ENCODE measurements at regions not wholly inside any gene's neighbourhood (a gene's known extent, or its start where the extent isn't known, plus 50 kb on each side); places are given as distances from the start of the nearest gene placed in this dataset.
A peak's percentile ranks its signal among the peaks of the same experiment; 100 is the strongest.

DNA sequence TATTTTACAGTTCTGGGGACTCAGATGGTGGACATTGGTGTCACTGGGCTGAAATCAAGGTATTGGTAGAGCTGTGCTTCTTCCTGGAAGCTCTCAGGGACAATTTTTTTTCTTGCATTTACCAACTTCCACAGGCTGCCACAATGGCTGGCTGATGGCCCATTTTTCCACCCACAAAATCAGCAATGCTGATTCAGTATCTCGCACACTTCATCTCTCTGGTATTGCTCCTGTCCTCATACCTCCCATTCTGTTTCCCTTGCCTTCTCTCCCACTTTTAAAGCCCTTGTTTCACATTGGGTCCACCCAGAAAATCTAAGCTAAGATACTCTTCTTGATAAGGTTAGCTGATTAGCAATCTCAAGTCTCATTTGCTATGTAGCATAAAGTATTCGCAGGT lies 530.9 kb upstream of the POM121L12 start:
- DNase-seq (ENCODE audit: low read depth in 4 of 4, low spot score in 3 of 4), result no peak

DNA sequence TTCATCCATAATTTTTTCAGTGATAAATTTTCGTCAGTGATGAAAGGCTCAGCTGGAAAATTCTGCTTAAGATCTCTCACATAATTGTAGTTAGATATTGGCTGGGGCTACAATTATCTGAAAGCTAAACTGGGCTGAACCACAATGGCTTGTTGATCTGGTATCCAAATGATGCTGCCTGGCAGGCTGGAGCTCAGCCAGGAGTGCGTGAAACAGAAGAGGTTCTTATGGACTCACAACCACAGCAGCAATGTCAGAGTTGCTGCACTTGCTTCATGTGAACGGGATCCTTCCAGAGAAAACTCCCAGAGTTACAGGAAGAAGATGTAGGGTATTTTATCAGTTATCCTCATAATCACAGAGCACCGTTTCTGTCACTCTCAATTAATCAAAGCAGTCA lies 533.2 kb upstream of the POM121L12 start:
- DNase-seq (ENCODE audit: low read depth in 4 of 4, low spot score in 3 of 4), result no peak

DNA sequence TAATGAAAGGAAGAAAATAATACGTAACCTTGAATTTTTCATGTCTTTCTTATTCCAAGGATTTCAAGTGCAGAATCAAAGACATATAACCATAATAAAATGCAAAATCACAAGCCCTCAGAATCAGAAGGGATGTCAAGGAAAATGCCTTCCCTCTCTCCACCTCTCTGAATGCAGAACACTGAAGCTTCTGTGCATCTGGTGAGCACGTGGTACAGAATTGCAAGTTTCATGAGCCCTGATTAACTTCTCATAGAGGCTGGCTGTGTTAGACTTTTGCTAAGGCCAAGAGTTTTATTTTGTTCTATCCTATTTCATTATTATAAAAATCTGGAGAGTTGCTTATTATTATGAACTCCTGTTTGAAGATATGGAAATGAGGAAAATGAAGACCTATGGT lies 533.7 kb upstream of the POM121L12 start:
- DNase-seq (ENCODE audit: low read depth in 4 of 4, low spot score in 3 of 4), result no peak

DNA sequence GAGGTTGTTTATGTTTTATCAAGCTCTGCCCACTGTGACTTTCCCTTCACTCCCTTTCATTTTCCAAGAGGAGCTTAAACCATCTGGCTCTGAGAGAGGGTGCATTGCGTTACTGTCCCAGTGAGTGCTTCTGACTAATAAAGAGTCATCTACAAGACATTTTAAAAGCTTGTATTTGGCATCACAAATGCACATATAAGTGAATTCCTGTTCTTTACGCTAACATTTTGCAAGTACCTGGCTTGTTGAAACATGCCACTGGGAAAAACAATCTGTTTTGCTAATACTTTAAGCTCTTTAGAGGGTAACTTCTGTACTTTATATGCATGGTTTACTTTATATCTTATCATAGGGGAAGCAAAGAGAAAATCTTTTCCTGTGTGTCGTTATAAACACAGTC lies 534.6 kb upstream of the POM121L12 start:
- no peak for DNase-seq (ENCODE audit: low read depth in 4 of 4, low spot score in 3 of 4)

DNA sequence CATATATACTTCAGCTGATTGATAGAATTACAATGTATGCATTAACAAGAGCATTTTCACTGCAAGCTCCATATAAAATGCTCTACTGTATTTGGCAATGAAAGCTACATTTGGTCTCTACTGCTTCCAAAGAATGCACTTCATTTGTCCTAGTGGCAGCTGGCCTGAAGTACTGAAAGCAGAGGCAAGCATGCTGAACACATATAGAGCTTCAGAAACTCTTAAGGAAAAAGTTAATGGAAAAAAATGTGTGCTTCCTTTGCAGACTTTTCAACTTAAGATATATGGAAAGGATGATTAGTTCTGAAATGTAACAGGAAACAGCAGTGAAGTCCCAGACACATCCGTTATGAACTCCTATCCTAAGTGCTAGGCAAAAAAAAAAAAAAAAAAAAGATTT lies 537.1 kb upstream of the POM121L12 start:
- DNase-seq (ENCODE audit: low read depth in 4 of 4, low spot score in 3 of 4), result peak in 1 of 4 donors; percentile 2

DNA sequence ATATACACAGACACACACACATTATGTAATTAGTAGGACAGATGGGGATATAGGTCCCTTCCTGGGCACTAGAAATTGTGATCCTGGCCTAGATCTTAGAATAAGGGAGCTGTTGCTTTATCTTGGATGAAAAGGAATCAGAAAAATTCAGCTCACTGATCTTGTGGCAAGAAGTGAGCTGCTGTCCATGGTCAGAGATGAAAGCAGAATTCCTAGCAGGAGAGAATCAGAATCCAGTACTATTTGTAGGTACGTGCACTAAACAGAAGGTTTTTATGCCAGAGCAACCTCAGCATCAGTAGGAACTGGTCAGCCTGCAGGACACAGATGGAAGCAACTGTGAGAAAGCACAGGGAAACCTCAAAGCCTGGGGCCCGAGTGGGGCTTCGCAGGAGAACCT lies 549.2 kb upstream of the POM121L12 start:
- no peak for DNase-seq (ENCODE audit: low read depth in 4 of 4, low spot score in 3 of 4)

DNA sequence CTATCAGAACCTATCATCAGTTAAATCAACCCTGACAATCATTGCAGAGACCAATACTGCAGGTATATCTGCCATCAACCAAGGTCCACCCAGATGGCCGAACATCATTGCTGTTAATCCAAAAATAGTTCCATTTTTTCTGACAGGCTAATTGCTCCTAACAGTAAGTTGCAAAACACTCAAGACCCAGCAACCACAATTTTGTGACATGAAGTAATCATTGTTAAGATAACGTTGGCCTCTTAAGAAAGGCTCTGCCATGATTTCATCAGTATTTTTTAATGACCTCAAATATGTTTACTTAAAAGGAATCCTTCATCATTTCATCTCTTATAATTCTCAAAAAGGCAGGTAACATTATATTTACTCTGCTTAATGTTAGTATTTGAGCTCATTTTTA lies 553.4 kb upstream of the POM121L12 start:
- no peak for DNase-seq (ENCODE audit: low read depth in 4 of 4, low spot score in 3 of 4)

DNA sequence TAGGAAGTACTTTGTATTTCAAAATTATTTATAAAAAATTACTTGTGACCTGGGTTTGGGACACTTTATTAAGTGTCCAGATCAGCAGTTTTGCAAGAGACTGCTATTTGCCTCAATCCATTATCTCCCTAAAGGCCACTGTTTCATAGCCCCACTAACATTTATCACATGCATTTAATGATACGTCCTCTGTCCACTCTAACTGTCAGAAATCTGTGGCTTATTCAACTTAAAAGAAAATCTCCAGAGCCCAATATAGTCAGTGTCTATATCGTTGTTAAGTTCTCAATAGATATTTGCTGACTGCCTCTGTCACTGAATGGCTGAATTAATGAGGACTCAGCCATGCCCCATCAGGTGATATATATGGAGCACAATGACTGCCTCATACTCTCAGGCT lies 553.9 kb upstream of the POM121L12 start:
- DNase-seq (ENCODE audit: low read depth in 4 of 4, low spot score in 3 of 4), result no peak

DNA sequence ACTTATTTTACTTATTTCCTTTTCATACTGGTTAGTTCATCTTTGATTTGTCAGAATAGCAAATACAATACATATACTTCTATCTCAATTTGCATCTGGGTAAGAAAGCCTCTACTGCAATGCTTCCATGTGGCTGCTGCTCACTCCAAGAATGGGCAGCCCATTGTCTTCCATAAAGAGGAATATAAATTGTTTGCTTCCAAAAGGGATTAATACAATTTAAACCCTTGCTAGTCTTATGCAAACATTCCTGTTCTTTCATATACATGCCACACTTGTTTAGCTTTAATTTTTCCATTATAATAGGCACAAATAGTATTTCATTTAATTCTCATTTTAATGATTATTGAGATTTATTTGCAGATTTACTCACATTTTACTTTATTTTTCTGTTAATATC lies 555.4 kb upstream of the POM121L12 start:
- no peak for DNase-seq (ENCODE audit: low read depth in 4 of 4, low spot score in 3 of 4)

DNA sequence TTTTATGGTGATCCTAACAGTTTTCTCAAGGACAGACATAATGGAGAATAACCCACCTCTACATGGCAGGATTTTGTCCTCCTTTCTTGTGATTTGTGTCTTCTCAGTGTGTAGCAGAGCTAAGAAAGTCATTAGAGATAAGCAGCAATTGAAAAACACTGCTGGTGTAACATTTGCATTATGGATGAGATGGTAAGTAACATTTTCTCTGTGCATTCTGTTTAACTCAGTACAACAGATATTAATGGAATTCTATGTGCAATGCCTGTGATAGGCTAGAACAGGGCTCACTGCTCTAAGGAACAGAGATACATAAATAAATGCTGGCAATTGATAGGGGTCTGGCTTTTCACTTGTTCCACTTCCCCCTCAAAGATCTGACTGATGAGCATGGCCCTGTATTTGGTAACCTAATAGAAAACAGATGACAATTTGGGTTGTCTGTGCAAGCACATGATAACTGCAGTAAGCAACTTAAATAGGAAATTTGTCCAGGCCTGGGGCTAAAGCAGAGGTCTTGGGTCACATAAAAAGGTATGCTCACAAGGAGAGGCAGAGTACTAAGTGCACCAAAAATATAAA lies 560.3 kb upstream of the POM121L12 start:
- no peak for DNase-seq (ENCODE audit: low read depth in 4 of 4, low spot score in 3 of 4)

DNA sequence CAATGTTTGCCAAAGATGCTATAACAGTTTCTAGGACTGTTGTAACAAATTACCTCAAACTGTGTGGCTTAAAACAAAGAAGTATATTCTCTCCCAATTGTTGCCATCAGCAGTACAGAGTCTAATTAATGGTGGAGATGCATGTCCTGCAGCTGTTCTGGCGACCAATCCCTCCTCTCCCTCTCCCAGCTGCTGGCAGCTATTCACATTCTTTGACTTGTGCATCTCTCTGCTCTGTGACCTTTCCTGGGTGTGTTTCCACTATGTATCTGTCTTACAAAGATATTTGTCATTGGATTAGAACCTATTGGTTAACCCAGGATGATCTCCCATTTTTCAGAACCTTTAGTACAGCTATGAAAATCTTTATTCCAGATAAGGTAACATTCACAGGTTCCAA lies 561.7 kb upstream of the POM121L12 start:
- DNase-seq (ENCODE audit: low read depth in 4 of 4, low spot score in 3 of 4), result no peak

DNA sequence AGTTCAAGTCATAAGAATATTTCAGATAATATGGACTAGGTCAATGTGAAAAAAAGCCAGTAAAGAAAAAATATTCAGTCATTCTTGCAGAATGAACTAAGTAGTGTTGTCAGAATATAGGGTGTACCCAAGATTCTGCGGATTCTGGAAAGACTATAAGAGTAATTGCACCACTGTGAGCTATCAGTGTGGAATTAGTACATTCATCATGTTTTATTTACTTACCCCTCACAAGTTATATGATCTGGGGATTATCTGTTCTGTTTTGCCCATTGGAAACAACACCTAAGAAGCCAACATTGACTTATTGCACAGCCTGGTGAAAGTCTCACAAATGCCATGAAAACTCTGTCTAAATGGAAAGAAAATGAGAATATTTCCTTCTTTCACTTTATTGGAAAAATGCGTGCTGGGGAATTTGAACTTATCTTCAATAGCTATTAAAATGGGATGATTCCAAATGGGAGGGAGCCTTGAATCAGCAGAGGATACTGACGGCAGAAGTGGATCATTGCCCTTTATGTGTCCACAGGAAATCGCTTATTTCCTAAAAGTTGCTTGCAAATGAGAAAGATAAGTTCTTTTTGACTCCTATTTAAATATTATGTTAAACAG lies 563.3 kb upstream of the POM121L12 start:
- DNase-seq (ENCODE audit: low read depth in 4 of 4, low spot score in 3 of 4), result no peak

DNA sequence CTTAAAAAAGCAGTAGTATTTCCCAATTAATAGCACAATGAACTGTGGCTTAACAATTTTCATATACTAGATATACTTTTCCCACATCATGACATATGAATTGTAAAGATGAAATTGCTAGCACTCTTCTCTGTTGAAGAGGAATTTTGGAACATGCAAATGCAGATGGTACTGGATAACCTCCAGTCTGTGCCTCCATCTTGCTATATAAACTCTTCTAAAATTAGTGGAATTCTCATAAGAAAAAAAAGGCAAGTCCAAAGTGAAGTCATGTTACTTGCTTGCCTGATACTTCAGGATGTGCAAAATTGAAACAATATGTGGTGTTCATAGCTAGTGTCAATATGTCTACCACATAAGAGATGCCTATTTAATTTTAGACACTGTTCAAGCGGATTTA lies 570.2 kb upstream of the POM121L12 start:
- DNase-seq (ENCODE audit: low read depth in 4 of 4, low spot score in 3 of 4), result no peak

DNA sequence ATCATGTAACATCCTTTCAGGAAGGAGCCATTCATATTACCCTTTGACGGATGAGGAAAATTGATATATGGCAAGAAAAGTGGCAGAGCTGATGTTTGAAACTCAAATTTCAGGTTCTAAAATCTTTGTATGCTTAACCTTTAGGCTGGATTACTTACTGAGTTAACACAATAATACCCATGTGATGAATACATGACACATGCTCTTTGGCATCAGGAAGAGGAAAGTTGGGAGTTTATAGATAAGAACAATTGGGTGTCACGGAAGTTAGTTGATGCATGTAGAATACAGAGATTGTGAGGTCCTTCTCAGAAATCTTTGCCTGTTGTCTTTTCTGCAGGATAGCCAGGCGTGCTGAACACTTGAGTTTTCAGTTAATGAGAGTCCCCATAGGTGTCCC lies 572.1 kb upstream of the POM121L12 start:
- no peak for DNase-seq (ENCODE audit: low read depth in 4 of 4, low spot score in 3 of 4)

DNA sequence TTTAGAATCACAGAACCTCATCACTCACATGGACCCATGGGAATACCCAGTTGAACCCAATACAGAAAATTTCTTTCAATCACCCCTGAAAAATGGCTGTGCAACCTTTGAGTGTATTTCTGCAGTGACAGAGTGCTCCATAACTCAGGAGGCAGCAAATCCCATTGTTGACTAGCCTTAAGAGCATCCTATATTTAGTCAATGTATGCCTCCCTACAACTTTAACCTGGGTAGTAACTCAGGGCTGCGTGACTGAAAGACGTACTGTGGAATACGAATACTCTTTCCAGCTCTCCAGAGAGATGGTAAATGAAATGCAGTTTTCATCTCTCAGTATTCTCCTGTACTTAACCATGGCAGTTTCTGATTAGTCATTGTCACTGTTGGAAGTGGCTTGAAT lies 573.0 kb upstream of the POM121L12 start:
- no peak for DNase-seq (ENCODE audit: low read depth in 4 of 4, low spot score in 3 of 4)

DNA sequence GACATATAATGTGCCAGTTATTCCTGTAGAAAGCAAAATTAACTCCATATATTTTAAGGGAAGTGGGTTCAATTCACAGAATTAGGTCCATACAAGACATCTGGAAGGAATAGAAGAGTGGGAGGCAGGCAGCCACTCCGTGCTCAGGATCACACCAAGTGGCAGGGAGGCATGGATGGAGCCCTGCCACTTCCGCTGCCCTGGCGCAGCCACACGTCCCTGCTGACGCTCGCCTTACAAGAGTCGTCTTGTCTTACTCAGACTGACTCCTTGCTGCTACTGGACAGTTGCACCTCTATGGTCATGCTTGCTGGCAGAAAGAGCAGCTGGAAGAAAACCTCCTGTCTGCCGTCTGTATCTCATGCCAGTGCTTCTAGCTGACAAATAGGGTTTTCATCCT lies 579.9 kb upstream of the POM121L12 start:
- no peak for DNase-seq (ENCODE audit: low read depth in 4 of 4, low spot score in 3 of 4)

DNA sequence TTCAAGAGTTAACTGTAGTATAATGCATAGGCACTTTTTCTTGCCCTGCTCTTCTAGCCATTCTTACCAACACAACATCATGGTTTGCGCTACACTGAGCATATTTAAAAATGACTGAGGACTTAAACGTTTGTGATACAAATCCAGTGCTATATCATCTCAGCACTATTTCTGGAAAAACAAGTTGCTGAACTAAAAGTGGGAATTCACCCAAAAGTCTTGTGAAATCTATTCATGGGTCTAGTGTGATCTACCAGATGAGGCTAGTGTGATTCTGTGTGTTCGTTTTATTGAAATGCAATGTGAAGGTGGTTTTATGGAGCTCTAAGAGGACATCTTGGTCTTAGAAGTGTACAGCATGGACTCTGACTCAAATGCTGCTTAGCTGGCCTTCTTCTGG lies 584.6 kb upstream of the POM121L12 start:
- no peak for DNase-seq (ENCODE audit: low read depth in 4 of 4, low spot score in 3 of 4)

DNA sequence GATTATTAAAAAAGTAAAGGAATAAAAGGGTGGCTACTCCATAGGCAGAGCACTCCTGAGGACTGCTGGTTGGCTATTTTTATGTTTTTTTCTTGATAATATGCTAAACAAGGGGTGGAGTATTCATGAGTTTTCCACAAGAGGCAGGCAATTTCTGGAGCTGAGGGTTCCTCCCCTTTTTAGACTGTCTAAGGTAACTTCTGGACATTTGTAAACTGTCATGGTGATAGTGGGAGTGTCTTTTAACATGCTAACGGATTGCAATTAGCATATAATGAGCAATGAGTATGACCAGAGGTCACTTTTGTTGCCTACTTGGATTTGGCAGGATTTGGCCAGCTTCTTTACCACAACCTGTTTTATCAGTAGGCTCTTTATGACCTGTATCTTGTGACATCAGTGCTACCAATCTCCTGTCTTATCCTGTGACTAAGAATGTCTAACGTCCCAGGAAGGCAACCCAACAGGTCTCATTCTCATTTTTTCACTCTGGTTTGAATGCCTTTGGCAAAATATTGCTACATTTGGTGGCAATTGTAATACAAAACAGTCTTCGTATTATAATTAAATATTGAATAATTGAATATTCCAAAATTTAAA lies 587.8 kb upstream of the POM121L12 start:
- DNase-seq (ENCODE audit: low read depth in 4 of 4, low spot score in 3 of 4), result no peak

DNA sequence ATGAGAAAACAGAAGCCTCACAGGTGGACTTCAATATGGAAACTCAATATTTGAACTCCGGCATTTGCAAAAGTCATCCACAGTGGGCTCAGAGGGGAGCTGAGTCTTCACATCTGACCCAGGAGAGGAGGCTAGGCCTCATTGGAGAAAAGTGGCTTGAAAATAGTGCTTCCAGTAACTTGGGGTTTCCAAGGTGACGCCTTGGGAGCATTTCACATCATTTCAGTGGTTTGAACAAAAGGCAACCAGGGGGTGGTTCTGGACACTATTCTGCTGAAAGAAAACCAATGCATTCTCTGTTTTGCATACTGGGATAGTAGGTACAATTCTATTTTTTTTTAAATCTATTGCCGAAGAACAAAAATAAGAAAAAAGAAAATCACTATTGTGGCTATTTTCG lies 599.2 kb upstream of the POM121L12 start:
- no peak for DNase-seq (ENCODE audit: low read depth in 4 of 4, low spot score in 3 of 4)

DNA sequence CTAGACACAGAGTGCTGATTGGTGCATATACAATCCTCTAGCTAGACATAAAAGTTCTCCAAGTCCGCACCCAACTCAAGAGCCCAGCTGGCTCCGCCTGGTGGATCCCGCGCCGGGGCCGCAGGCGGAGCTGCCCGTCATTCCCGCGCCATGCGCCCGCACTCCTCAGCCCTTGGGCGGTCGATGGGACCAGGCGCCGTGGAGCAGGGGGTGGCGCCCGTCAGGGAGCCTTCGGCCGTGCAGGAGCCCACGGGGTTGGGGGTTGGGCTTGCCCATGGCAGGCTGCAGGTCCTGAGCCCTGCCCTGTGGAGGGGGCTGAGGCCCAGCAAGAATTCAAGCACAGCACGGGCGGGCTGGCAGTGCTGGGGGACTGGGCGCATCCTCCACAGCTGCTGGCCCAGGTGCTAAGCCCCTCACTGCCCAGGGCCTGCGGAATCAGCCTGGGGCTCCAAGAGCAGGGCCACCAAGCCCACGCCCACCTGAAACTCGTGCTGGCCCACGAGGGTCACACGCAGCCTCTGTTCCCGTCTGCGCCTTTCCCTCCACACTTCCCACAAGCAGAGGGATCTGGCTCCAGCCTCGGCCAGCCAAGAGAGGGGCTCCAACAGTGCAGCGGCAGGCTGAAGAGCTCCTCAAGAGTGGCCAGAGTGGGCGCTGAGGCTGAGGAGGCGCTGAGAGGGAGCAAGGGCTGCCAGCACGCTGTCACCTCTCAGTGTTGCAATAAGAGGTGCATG lies 604.2 kb upstream of the POM121L12 start:
- no peak for DNase-seq (ENCODE audit: low read depth in 4 of 4, low spot score in 3 of 4)

DNA sequence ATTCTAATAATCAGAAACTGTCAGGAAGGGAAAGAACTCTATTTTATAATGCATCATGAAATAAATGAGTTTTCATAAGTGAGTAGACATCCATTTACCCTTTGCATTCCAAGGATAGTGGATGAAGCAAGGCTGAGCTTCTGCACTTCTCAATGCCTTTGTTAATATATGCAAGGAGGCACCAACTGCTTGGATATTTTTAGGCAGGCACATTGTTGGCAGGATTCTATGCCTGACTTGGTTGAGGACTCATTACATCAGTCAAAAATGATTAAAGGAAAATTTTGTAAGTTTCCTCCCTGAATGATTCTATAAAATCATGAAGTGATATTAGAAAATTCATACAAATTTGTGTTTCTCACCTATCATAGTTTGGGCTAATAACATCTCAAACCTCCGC lies 612.2 kb upstream of the POM121L12 start:
- DNase-seq (ENCODE audit: low read depth in 4 of 4, low spot score in 3 of 4), result no peak

DNA sequence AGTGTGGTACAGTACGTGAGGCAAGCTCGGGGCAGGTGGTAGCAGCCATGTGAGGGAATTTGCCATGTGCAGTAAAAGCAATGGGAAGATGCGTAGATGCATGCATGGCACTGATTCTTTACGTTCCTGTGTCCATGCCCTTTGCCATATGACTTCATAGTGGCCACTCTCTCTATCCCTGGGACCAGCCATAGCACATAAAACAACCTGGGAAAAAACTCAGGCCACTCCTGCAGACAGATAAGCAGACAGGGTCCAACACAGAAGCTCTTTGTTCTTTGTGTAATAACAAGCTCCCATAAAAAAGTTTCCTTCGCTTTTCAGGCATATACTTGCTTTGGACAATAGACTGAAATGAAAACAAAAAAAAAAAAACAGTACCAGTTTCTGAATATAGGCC lies 622.4 kb upstream of the POM121L12 start:
- no peak for DNase-seq (ENCODE audit: low read depth in 4 of 4, low spot score in 3 of 4)

All from right renal pelvis (tissue), 4 donors.